ENCODE measurements at regions not wholly inside any gene's neighbourhood (a gene's known extent, or its start where the extent isn't known, plus 50 kb on each side); places are given as distances from the start of the nearest gene placed in this dataset.

- Histone ChIP-seq H3K4me3 (ENCODE audit: low read depth, low read length) (no peak overlapping the region), H3K14ac (ENCODE audit: low read length) (no peak overlapping the region), H3K4me1 (ENCODE audit: control insufficient read depth in 1 of 2, insufficient read depth in 2 of 2, low read length in 2 of 2) (no peaks in the 10 kb centered on the region), H3K79me2 (ENCODE audit: control insufficient read depth, insufficient read depth, low read length, poor library complexity) (no peaks in the 10 kb centered on the region), H3K27me3 (ENCODE audit: insufficient read depth, low read length) (no peaks in the 10 kb centered on the region), H3K4ac (ENCODE audit: low read depth, low read length) (no peak overlapping the region), H2AFZ (ENCODE audit: insufficient read depth, low read length, poor library complexity) (no peak overlapping the region), H3K9me3 (ENCODE audit: insufficient read depth, low read depth, low read length) (no peaks in the 10 kb centered on the region), H3K18ac (ENCODE audit: low read length) (no peak overlapping the region), H2BK5ac (ENCODE audit: low read depth, low read length, poor library complexity) (no peak overlapping the region), H2BK12ac (ENCODE audit: low read length) (no peak overlapping the region), H3K79me1 (ENCODE audit: low read length) (no peaks in the 10 kb centered on the region), H4K8ac (ENCODE audit: low read depth, low read length) (no peak overlapping the region), H3K4me2 (ENCODE audit: low read length) (no peak overlapping the region), H4K12ac (ENCODE audit: low read depth, low read length) (no peak overlapping the region), H3K23ac (ENCODE audit: low read length) (no peak overlapping the region), H3K27ac (ENCODE audit: low read depth, low read length) (no peak overlapping the region), H2AK5ac (ENCODE audit: low read length) (no peak overlapping the region), H3K9ac (ENCODE audit: low read length) (no peak overlapping the region), H3K36me3 (ENCODE audit: control insufficient read depth in 1 of 2, insufficient read depth in 2 of 2, low read length in 2 of 2) (no peaks in the 10 kb centered on the region), H2BK120ac (ENCODE audit: insufficient read depth, low read length, poor library complexity) (no peak overlapping the region), H4K91ac (ENCODE audit: low read depth, low read length) (no peak overlapping the region)
- WGBS (ENCODE audit: extremely low coverage, insufficient coverage, insufficient read length), result no CpG with 5 or more reads among the region's 1 CpG
- no peak for DNase-seq
Observed at GRCh38 chr1:221805121-221805520, 63.2 kb upstream of the DUSP10 start.

GRCh38 chr1:221804303-221804702, 62.4 kb upstream of the DUSP10 start:
- Histone ChIP-seq H2AFZ (ENCODE audit: insufficient read depth, low read length, poor library complexity) (no peak overlapping the region), H4K91ac (ENCODE audit: low read depth, low read length) (no peak overlapping the region), H2BK120ac (ENCODE audit: insufficient read depth, low read length, poor library complexity) (no peak overlapping the region), H3K4ac (ENCODE audit: low read depth, low read length) (no peak overlapping the region), H3K23ac (ENCODE audit: low read length) (no peak overlapping the region), H3K4me2 (ENCODE audit: low read length) (no peak overlapping the region), H3K79me1 (ENCODE audit: low read length) (no peaks in the 10 kb centered on the region), H2AK5ac (ENCODE audit: low read length) (no peak overlapping the region), H3K79me2 (ENCODE audit: control insufficient read depth, insufficient read depth, low read length, poor library complexity) (no peaks in the 10 kb centered on the region), H3K27me3 (ENCODE audit: insufficient read depth, low read length) (no peaks in the 10 kb centered on the region), H3K9ac (ENCODE audit: low read length) (no peak overlapping the region), H3K14ac (ENCODE audit: low read length) (no peak overlapping the region), H2BK5ac (ENCODE audit: low read depth, low read length, poor library complexity) (no peak overlapping the region), H3K18ac (ENCODE audit: low read length) (no peak overlapping the region), H3K4me1 (ENCODE audit: control insufficient read depth in 1 of 2, insufficient read depth in 2 of 2, low read length in 2 of 2) (no peaks in the 10 kb centered on the region), H3K9me3 (ENCODE audit: insufficient read depth, low read depth, low read length) (no peaks in the 10 kb centered on the region), H2BK12ac (ENCODE audit: low read length) (no peak overlapping the region), H3K4me3 (ENCODE audit: low read depth, low read length) (no peak overlapping the region), H3K36me3 (ENCODE audit: control insufficient read depth in 1 of 2, insufficient read depth in 2 of 2, low read length in 2 of 2) (no peaks in the 10 kb centered on the region), H4K8ac (ENCODE audit: low read depth, low read length) (no peak overlapping the region), H3K27ac (ENCODE audit: low read depth, low read length) (no peak overlapping the region), H4K12ac (ENCODE audit: low read depth, low read length) (no peak overlapping the region)
- WGBS (ENCODE audit: extremely low coverage, insufficient coverage, insufficient read length), result no CpG with 5 or more reads among the region's 3 CpGs
- DNase-seq, result no peak

- H3K36me3 ChIP-seq (ENCODE audit: control insufficient read depth in 1 of 2, insufficient read depth in 2 of 2, low read length in 2 of 2), result no peaks in the 10 kb centered on the region
- H3K4me1 ChIP-seq (ENCODE audit: control insufficient read depth in 1 of 2, insufficient read depth in 2 of 2, low read length in 2 of 2), result no peaks in the 10 kb centered on the region
- no peak for DNase-seq
Observed at GRCh38 chr1:221801773-221802516, 60.1 kb upstream of the DUSP10 start.

GRCh38 chr1:221801251-221801661, 59.4 kb upstream of the DUSP10 start:
- Histone ChIP-seq H3K79me1 (ENCODE audit: low read length) (no peaks in the 10 kb centered on the region), H3K9ac (ENCODE audit: low read length) (no peak overlapping the region), H3K27ac (ENCODE audit: low read depth, low read length) (no peak overlapping the region), H2AK5ac (ENCODE audit: low read length) (no peak overlapping the region), H2AFZ (ENCODE audit: insufficient read depth, low read length, poor library complexity) (no peak overlapping the region), H4K12ac (ENCODE audit: low read depth, low read length) (no peak overlapping the region), H4K8ac (ENCODE audit: low read depth, low read length) (no peak overlapping the region), H3K4me2 (ENCODE audit: low read length) (no peak overlapping the region), H3K36me3 (ENCODE audit: control insufficient read depth in 1 of 2, insufficient read depth in 2 of 2, low read length in 2 of 2) (no peaks in the 10 kb centered on the region), H3K27me3 (ENCODE audit: insufficient read depth, low read length) (no peaks in the 10 kb centered on the region), H2BK5ac (ENCODE audit: low read depth, low read length, poor library complexity) (no peak overlapping the region), H3K23ac (ENCODE audit: low read length) (no peak overlapping the region), H4K91ac (ENCODE audit: low read depth, low read length) (no peak overlapping the region), H2BK12ac (ENCODE audit: low read length) (no peak overlapping the region), H3K4me3 (ENCODE audit: low read depth, low read length) (no peak overlapping the region), H3K9me3 (ENCODE audit: insufficient read depth, low read depth, low read length) (no peaks in the 10 kb centered on the region), H3K18ac (ENCODE audit: low read length) (no peak overlapping the region), H3K14ac (ENCODE audit: low read length) (peak overlapping the region; percentile 44), H3K4ac (ENCODE audit: low read depth, low read length) (no peak overlapping the region), H2BK120ac (ENCODE audit: insufficient read depth, low read length, poor library complexity) (no peak overlapping the region), H3K4me1 (ENCODE audit: control insufficient read depth in 1 of 2, insufficient read depth in 2 of 2, low read length in 2 of 2) (no peaks in the 10 kb centered on the region), H3K79me2 (ENCODE audit: control insufficient read depth, insufficient read depth, low read length, poor library complexity) (no peaks in the 10 kb centered on the region)
- WGBS (ENCODE audit: extremely low coverage, insufficient coverage, insufficient read length), result no CpG with 5 or more reads among the region's 3 CpGs
- no peak for DNase-seq

More at GRCh38 chr1:221801773-221802516, 60.1 kb upstream of the DUSP10 start:
- no peak overlapping the region for H3K23ac ChIP-seq (ENCODE audit: low read length)
- H4K91ac ChIP-seq (ENCODE audit: low read depth, low read length), result no peak overlapping the region
- H3K9me3 ChIP-seq (ENCODE audit: insufficient read depth, low read depth, low read length), result no peaks in the 10 kb centered on the region
- no peak overlapping the region for H4K12ac ChIP-seq (ENCODE audit: low read depth, low read length)
- no peaks in the 10 kb centered on the region for H3K27me3 ChIP-seq (ENCODE audit: insufficient read depth, low read length)
- H2BK120ac ChIP-seq (ENCODE audit: insufficient read depth, low read length, poor library complexity), result no peak overlapping the region
- H3K79me2 ChIP-seq (ENCODE audit: control insufficient read depth, insufficient read depth, low read length, poor library complexity), result no peaks in the 10 kb centered on the region
- no peak overlapping the region for H4K8ac ChIP-seq (ENCODE audit: low read depth, low read length)
- H2AFZ ChIP-seq (ENCODE audit: insufficient read depth, low read length, poor library complexity), result no peak overlapping the region
- H3K9ac ChIP-seq (ENCODE audit: low read length), result no peak overlapping the region
- H3K14ac ChIP-seq (ENCODE audit: low read length), result no peak overlapping the region
- no peak overlapping the region for H3K27ac ChIP-seq (ENCODE audit: low read depth, low read length)
- no peaks in the 10 kb centered on the region for H3K79me1 ChIP-seq (ENCODE audit: low read length)
- H2BK5ac ChIP-seq (ENCODE audit: low read depth, low read length, poor library complexity), result no peak overlapping the region
- H3K4me3 ChIP-seq (ENCODE audit: low read depth, low read length), result no peak overlapping the region
- no peak overlapping the region for H3K4ac ChIP-seq (ENCODE audit: low read depth, low read length)
- no peak overlapping the region for H2AK5ac ChIP-seq (ENCODE audit: low read length)
- no peak overlapping the region for H3K4me2 ChIP-seq (ENCODE audit: low read length)
- H3K18ac ChIP-seq (ENCODE audit: low read length), result no peak overlapping the region
- WGBS (ENCODE audit: extremely low coverage, insufficient coverage, insufficient read length), result no CpG with 5 or more reads among the region's 1 CpG
- no peak overlapping the region for H2BK12ac ChIP-seq (ENCODE audit: low read length)
